HG03378 (cell line): ENCODE measurements at regions not wholly inside any gene's neighbourhood (a gene's known extent, or its start where the extent isn't known, plus 50 kb on each side); places are given as distances from the start of the nearest gene placed in this dataset.
"Not testable (repeated sequence)": the region's sequence is repeated elsewhere in the genome, so short reads cannot be mapped to it uniquely, and the experiment has no call there.

Source experiments
- ATAC-seq: cut with Tn5 transposase; IDR thresholded peaks from one replicate; pipeline ENCODE4 v1.9.1; 2021; ENCODE audit warnings: mild to moderate bottlenecking, moderate library complexity; ENCODE audit not compliant: unreplicated experiment

- ATAC-seq, result no peak
These were observed 677.7 kb downstream of the TMEM121 start for GRCh38 chr14:106204063-106204462.

GRCh38 chr14:106207316-106207715 lies 680.9 kb downstream of the TMEM121 start:
- ATAC-seq, result no peak

- no peak for ATAC-seq
These were observed 682.4 kb downstream of the TMEM121 start for GRCh38 chr14:106208794-106209193.

GRCh38 chr14:106209755-106210154 lies 683.4 kb downstream of the TMEM121 start:
- ATAC-seq, result no peak

- ATAC-seq, result no peak
These were observed 684.3 kb downstream of the TMEM121 start for GRCh38 chr14:106210650-106211049.

- no peak for ATAC-seq
These were observed 685.0 kb downstream of the TMEM121 start for GRCh38 chr14:106211334-106211900.

- ATAC-seq, result no peak
These were observed 688.8 kb downstream of the TMEM121 start for GRCh38 chr14:106215229-106215628.

GRCh38 chr14:106216679-106217078 lies 690.3 kb downstream of the TMEM121 start:
- ATAC-seq, result no peak

- no peak for ATAC-seq
These were observed 691.8 kb downstream of the TMEM121 start for GRCh38 chr14:106218174-106218573.

GRCh38 chr14:106222311-106222710 lies 695.9 kb downstream of the TMEM121 start:
- no peak for ATAC-seq

- no peak for ATAC-seq
These were observed 696.3 kb downstream of the TMEM121 start for GRCh38 chr14:106222731-106223130.

- ATAC-seq, result no peak
These were observed 701.4 kb downstream of the TMEM121 start for GRCh38 chr14:106227793-106228192.

- no peak for ATAC-seq
These were observed 702.3 kb downstream of the TMEM121 start for GRCh38 chr14:106228541-106229158.

GRCh38 chr14:106230071-106230470 lies 703.7 kb downstream of the TMEM121 start:
- no peak for ATAC-seq

- not testable (repeated sequence) for ATAC-seq
These were observed 706.8 kb downstream of the TMEM121 start for GRCh38 chr14:106233191-106233590.

GRCh38 chr14:106234525-106235254 lies 708.3 kb downstream of the TMEM121 start:
- ATAC-seq, result not testable (repeated sequence)

GRCh38 chr14:106235356-106236159 lies 709.2 kb downstream of the TMEM121 start:
- ATAC-seq, result no peak

- ATAC-seq, result no peak
These were observed 722.2 kb downstream of the TMEM121 start for GRCh38 chr14:106248321-106249192.

- not testable (repeated sequence) for ATAC-seq
These were observed 727.6 kb downstream of the TMEM121 start for GRCh38 chr14:106253995-106254394.

GRCh38 chr14:106257569-106257994 lies 731.2 kb downstream of the TMEM121 start:
- not testable (repeated sequence) for ATAC-seq
